ENCODE measurements at regions not wholly inside any gene's neighbourhood (a gene's known extent, or its start where the extent isn't known, plus 50 kb on each side); places are given as distances from the start of the nearest gene placed in this dataset.

GRCh38 chr13:44713788-44714469, 137.8 kb upstream of the TSC22D1 start (continued):
- TF ChIP-seq ARID3B (CRISPR knock-in tag; IDR thresholded peaks at IDR 0.05; ENCODE audit: borderline replicate concordance), result no peak
- TF ChIP-seq, protein P1, sequence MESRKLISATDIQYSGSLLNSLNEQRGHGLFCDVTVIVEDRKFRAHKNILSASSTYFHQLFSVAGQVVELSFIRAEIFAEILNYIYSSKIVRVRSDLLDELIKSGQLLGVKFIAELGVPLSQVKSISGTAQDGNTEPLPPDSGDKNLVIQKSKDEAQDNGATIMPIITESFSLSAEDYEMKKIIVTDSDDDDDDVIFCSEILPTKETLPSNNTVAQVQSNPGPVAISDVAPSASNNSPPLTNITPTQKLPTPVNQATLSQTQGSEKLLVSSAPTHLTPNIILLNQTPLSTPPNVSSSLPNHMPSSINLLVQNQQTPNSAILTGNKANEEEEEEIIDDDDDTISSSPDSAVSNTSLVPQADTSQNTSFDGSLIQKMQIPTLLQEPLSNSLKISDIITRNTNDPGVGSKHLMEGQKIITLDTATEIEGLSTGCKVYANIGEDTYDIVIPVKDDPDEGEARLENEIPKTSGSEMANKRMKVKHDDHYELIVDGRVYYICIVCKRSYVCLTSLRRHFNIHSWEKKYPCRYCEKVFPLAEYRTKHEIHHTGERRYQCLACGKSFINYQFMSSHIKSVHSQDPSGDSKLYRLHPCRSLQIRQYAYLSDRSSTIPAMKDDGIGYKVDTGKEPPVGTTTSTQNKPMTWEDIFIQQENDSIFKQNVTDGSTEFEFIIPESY (CRISPR knock-in tag; IDR thresholded peaks at IDR 0.05), result no peak
- no peak for TF ChIP-seq E2F5 (CRISPR knock-in tag; IDR thresholded peaks at IDR 0.05)
- no peak for TF ChIP-seq CBFA2T3 (IDR thresholded peaks at IDR 0.05)
- no peak for TF ChIP-seq SP1 (CRISPR knock-in tag; IDR thresholded peaks at IDR 0.05)
- no peak for TF ChIP-seq SMARCA5 (IDR thresholded peaks at IDR 0.05)

GRCh38 chr13:44711706-44712105, 135.6 kb upstream of the TSC22D1 start:
- Histone ChIP-seq H3K79me2 (ENCODE audit: control insufficient read depth, insufficient read depth, low read length) (no peaks in the 10 kb centered on the region), H3K9me1 (ENCODE audit: control insufficient read depth, insufficient read depth, low read length) (no peaks in the 10 kb centered on the region), H3K9ac (ENCODE audit: insufficient read depth in 1 of 2, low read depth in 2 of 2, low read length in 2 of 2) (no peak overlapping the region), H3K4me3 (no peak overlapping the region), H3K4me2 (ENCODE audit: insufficient read depth, low read length) (no peak overlapping the region), H3K4me1 (replicated peaks in 1 of 2; ENCODE audit: control insufficient read depth in 2 of 2, insufficient read depth in 2 of 2, low read length in 2 of 2) (no peaks in the 10 kb centered on the region), H3K27ac (ENCODE audit: extremely low read depth, low read depth, low read length) (no peak overlapping the region), H4K20me1 (replicated peaks; ENCODE audit: control insufficient read depth, insufficient read depth, low read length) (no peaks in the 10 kb centered on the region), H2AFZ (ENCODE audit: low read depth, low read length) (no peak overlapping the region), H3K9me3 (replicated peaks; ENCODE audit: control insufficient read depth, insufficient read depth, low read depth, low read length) (no peaks in the 10 kb centered on the region), H3K27me3 (ENCODE audit: control insufficient read depth in 2 of 2, insufficient read depth in 2 of 2, low read length in 2 of 2) (peaks cover 0 to 6% of the 10 kb centered on the region in 2 experiments; a peak in 3 of 5 replicates), H3K36me3 (ENCODE audit: control insufficient read depth, insufficient read depth, low read length) (no peaks in the 10 kb centered on the region)
- ChIA-PET POLR2A (no interaction called here), CTCF (ENCODE audit: low intra/inter-chr PET ratio) (no interaction called here)
- TF ChIP-seq MYNN (IDR thresholded peaks at IDR 0.05), result no peak
- TF ChIP-seq MYNN (CRISPR knock-in tag; IDR thresholded peaks at IDR 0.05), result no peak
- no peak for TF ChIP-seq SMC3 (conservative IDR thresholded peaks at IDR 0.05; ENCODE audit: insufficient read depth, low read depth, low read length)
- TF ChIP-seq NFE2L1 (tag; IDR thresholded peaks at IDR 0.05; ENCODE audit: borderline replicate concordance, low read depth), result no peak
- TF ChIP-seq U2AF1 (optimal IDR thresholded peaks at IDR 0.05; ENCODE audit: low read depth, low read length), result no peak
- DNase-seq (ENCODE audit: extremely low read depth in 1 of 4, low spot score in 3 of 4), result no peak
- BruUV-seq (replicated peaks), result no TSS peak
- intact Hi-C loops (cut with micrococcal nuclease) (no loop called here), in situ Hi-C loops (cut with MboI) (no loop called here)
- no peak for FAIRE-seq
- no peak for ATAC-seq
- 0% methylated on average over 1 of the region's 1 CpG for WGBS (ENCODE audit: insufficient coverage, low coverage, missing lambda C conversion rate)
